T-helper 22 cell (primary cell): ENCODE measurements at regions not wholly inside any gene's neighbourhood (a gene's known extent, or its start where the extent isn't known, plus 50 kb on each side); places are given as distances from the start of the nearest gene placed in this dataset.

ENCODE experiments used
- DNase-seq: peaks from one replicate; pipeline ENCODE4 v3.0.0-alpha.2; 2020; ENCODE audit warnings: low read depth

GRCh38 chr21:38556390-38556789, 58.1 kb upstream of the ERG start:
- no peak for DNase-seq

GRCh38 chr21:38561205-38561604, 62.9 kb upstream of the ERG start:
- DNase-seq = no peak

GRCh38 chr21:38561613-38562581, 63.6 kb upstream of the ERG start:
- no peak for DNase-seq

- no peak for DNase-seq
Measured at GRCh38 chr21:38567335-38567969, 69.2 kb upstream of the ERG start.

GRCh38 chr21:38567970-38568360, 69.7 kb upstream of the ERG start:
- DNase-seq = no peak

- no peak for DNase-seq
Measured at GRCh38 chr21:38569733-38570132, 71.5 kb upstream of the ERG start.

GRCh38 chr21:38570596-38570995, 72.3 kb upstream of the ERG start:
- no peak for DNase-seq

GRCh38 chr21:38574895-38575575, 76.8 kb upstream of the ERG start:
- no peak for DNase-seq

GRCh38 chr21:38577887-38578286, 79.6 kb upstream of the ERG start:
- DNase-seq = no peak

GRCh38 chr21:38590449-38591217, 92.4 kb upstream of the ERG start:
- DNase-seq = no peak

- DNase-seq = no peak
Measured at GRCh38 chr21:38591218-38591537, 92.9 kb upstream of the ERG start.

- DNase-seq = no peak
Measured at GRCh38 chr21:38596264-38597042, 98.2 kb upstream of the ERG start.

GRCh38 chr21:38597421-38597820, 99.1 kb upstream of the ERG start:
- no peak for DNase-seq

- DNase-seq = no peak
Measured at GRCh38 chr21:38598413-38598812, 100.1 kb upstream of the ERG start.

- DNase-seq = no peak
Measured at GRCh38 chr21:38599381-38599975, 101.2 kb upstream of the ERG start.

GRCh38 chr21:38600106-38600505, 101.8 kb upstream of the ERG start:
- no peak for DNase-seq

GRCh38 chr21:38605236-38605635, 107.0 kb upstream of the ERG start:
- no peak for DNase-seq

- DNase-seq = no peak
Measured at GRCh38 chr21:38609580-38609979, 111.3 kb upstream of the ERG start.

GRCh38 chr21:38610623-38611251, 112.5 kb upstream of the ERG start:
- DNase-seq = no peak

GRCh38 chr21:38611277-38611676, 113.0 kb upstream of the ERG start:
- DNase-seq = no peak

GRCh38 chr21:38613686-38614085, 115.4 kb upstream of the ERG start:
- no peak for DNase-seq
